Psoas muscle (tissue), 7 donors: ENCODE measurements at regions not wholly inside any gene's neighbourhood (a gene's known extent, or its start where the extent isn't known, plus 50 kb on each side); places are given as distances from the start of the nearest gene placed in this dataset.
A peak's percentile ranks its signal among the peaks of the same experiment; 100 is the strongest.

Experiments
- ATAC-seq, 4 donors: fragments of 200-7000 bp; cut with Tn5 transposase; one replicate each; pipeline ENCODE4 v1.9.1; 2020; ENCODE audit warnings: moderate library complexity in 3 of 4, mild to moderate bottlenecking in 2 of 4
- DNase-seq, 2 donors: peaks; one replicate each; pipeline ENCODE4 v3.0.0-alpha.2; 2020
- H3K27ac ChIP-seq: fragments of 200-600 bp; one replicate; pipeline ENCODE4 v1.8.0; 2022
- H3K27me3 ChIP-seq, 3 donors: fragments of 200-600 bp in 1 of 3; one replicate each; pipeline versions ENCODE4 v1.6.1 to v1.8.0; 2013 to 2022; ENCODE audit warnings: low read length in 2 of 3, mild to moderate bottlenecking in 2 of 3, moderate library complexity in 1 of 3; ENCODE audit not compliant: insufficient read depth in 3 of 3
- H3K36me3 ChIP-seq, 2 donors: fragments of 200-600 bp in 1 of 2; one replicate each; pipeline versions ENCODE4 v1.6.1 to v1.8.0; 2013 to 2022; ENCODE audit warnings: low read depth in 1 of 2, mild to moderate bottlenecking in 1 of 2, moderate library complexity in 1 of 2; ENCODE audit not compliant: insufficient read depth in 1 of 2
- H3K4me1 ChIP-seq: fragments of 200-600 bp; one replicate; pipeline ENCODE4 v1.8.0; 2022
- H3K4me3 ChIP-seq: fragments of 200-600 bp; one replicate; pipeline ENCODE4 v1.8.0; 2022; ENCODE audit warnings: mild to moderate bottlenecking
- H3K9me3 ChIP-seq: fragments of 200-600 bp; one replicate; pipeline ENCODE4 v1.8.0; 2022
- WGBS, 3 donors: extraction: QIAGEN DNeasy Blood & Tissue Kit; methylation state at CpG; one replicate each; pipeline versions ENCODE4 v1.1.6 to v1.1.7; 2013; 5-methylcytosine and 5-hydroxymethylcytosine counted together
- intact Hi-C, 2 donors: fragments of 100-400 bp; cut with DNase I; formaldehyde crosslinking; loops; one replicate each; pipeline versions ENCODE4 v1.11.0 to v1.14.2; 2022
- TF ChIP-seq, protein P1 (sequence below): fragments of 200-600 bp; IDR thresholded peaks from one replicate; pipeline ENCODE4 v1.8.0; 2022; ENCODE audit warnings: antibody characterized with exemption
- donor health status: healthy with polysubstance abuse.
- donor health status: DM: no; HTN: no; CAD: no; lungs with moderate emphysema.
- donor health status: Bipolar disorder and iron deficiency.
- donor health status: healthy.
- donor health status: DM: yes; HTN: yes; CAD: no.
- donor health status: DM: no; HTN: no; CAD: no.
- donor health status: DM: yes; HTN: yes; CAD: no.

DNA sequence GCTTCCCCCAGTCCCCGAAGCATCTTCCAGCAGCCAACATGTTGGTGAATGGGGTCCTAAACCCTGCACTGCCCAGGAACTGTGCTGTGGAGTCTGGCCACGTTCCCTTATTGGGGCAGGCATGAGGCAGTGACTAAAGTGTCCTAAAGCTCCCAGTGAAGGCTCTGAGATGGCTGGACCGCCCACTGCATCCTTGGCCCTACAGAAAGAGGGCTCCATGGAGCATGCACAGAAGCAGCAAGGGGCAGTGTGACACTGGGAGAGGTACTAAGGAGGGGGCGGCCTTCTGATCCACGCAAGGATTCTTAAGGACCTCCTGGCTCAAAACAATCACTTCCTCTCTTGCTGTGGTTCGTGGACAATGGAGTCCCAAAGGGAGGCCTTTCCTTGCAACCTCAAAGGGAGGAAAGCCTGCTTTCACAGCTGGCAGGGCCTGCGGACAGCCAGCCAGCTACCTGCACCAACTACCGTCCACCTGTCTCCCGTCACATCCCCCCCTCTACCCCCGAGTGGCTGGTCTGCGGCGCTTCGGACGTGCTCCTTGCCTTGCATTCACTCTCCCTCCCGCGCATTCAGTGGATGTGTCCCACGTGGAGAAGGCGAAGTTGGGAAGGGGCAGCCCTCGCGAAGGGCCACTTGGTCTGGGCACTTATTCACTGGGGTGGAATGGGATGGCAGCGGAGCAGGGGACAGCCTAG is 63.9 kb upstream of the STARD13 start:
- Histone ChIP-seq H3K4me1 (peaks cover 19% of the 10 kb centered on the region), H3K9me3 (no peaks in the 10 kb centered on the region), H3K4me3 (peak overlapping the region; percentile 84), H3K27me3 (no peaks in the 10 kb centered on the region), H3K36me3 (no peaks in the 10 kb centered on the region), H3K27ac (peak overlapping the region; percentile 70)
- DNase-seq (peak; percentile 18 to 49), ATAC-seq (no peak)
- intact Hi-C loops: no loop called here
- TF ChIP-seq, protein P1, sequence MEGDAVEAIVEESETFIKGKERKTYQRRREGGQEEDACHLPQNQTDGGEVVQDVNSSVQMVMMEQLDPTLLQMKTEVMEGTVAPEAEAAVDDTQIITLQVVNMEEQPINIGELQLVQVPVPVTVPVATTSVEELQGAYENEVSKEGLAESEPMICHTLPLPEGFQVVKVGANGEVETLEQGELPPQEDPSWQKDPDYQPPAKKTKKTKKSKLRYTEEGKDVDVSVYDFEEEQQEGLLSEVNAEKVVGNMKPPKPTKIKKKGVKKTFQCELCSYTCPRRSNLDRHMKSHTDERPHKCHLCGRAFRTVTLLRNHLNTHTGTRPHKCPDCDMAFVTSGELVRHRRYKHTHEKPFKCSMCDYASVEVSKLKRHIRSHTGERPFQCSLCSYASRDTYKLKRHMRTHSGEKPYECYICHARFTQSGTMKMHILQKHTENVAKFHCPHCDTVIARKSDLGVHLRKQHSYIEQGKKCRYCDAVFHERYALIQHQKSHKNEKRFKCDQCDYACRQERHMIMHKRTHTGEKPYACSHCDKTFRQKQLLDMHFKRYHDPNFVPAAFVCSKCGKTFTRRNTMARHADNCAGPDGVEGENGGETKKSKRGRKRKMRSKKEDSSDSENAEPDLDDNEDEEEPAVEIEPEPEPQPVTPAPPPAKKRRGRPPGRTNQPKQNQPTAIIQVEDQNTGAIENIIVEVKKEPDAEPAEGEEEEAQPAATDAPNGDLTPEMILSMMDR: no peak
- 44 to 51% (median 44%) methylated on average over 21 of the region's 21 CpGs for WGBS, 3 donors

GRCh38 chr13:33349986-33350826 is 64.7 kb upstream of the STARD13 start:
- peaks cover 19% of the 10 kb centered on the region for H3K4me1 ChIP-seq
- H3K27me3 ChIP-seq: no peaks in the 10 kb centered on the region
- DNase-seq (peak; percentile 61 to 72), ATAC-seq (peak; percentile 53 to 66 (median 64))
- H3K27ac ChIP-seq: peak overlapping the region; percentile 70
- no peaks in the 10 kb centered on the region for H3K9me3 ChIP-seq
- intact Hi-C loops: loop anchor here in 1 of 2 donors (5.0 kb wide), 2 partner anchors 63 to 192 kb away; partner anchors contain the start of gene STARD13
- TF ChIP-seq, protein P1: no peak
- no peaks in the 10 kb centered on the region for H3K36me3 ChIP-seq
- peak overlapping the region; percentile 84 for H3K4me3 ChIP-seq
- WGBS, 3 donors: 1 to 3% (median 1%) methylated on average over 60 to 83 of the region's 84 CpGs

GRCh38 chr13:33351319-33351718 is 65.8 kb upstream of the STARD13 start:
- H3K36me3 ChIP-seq: no peaks in the 10 kb centered on the region
- DNase-seq: no peak
- no peaks in the 10 kb centered on the region for H3K9me3 ChIP-seq
- H3K4me3 ChIP-seq: no peak overlapping the region
- 53 to 73% (median 57%) methylated on average over 2 of the region's 2 CpGs for WGBS, 3 donors
- peaks cover 22% of the 10 kb centered on the region for H3K4me1 ChIP-seq
- H3K27ac ChIP-seq: no peak overlapping the region
- no peaks in the 10 kb centered on the region for H3K27me3 ChIP-seq
- TF ChIP-seq, protein P1: no peak
- peak in 1 of 4 donors; percentile 39 for ATAC-seq
- intact Hi-C loops: loop anchor here in 1 of 2 donors (5.0 kb wide), 2 partner anchors 64 to 191 kb away; partner anchors contain the start of gene STARD13

- no peak for DNase-seq
- Histone ChIP-seq H3K27ac (peak overlapping the region; percentile 54), H3K27me3 (no peaks in the 10 kb centered on the region), H3K4me3 (no peak overlapping the region), H3K4me1 (peaks cover 22% of the 10 kb centered on the region), H3K9me3 (no peaks in the 10 kb centered on the region), H3K36me3 (no peaks in the 10 kb centered on the region)
- WGBS, 3 donors: 18 to 35% (median 21%) methylated on average over 5 of the region's 5 CpGs
- no peak for ATAC-seq
- TF ChIP-seq, protein P1: no peak
- intact Hi-C loops: loop anchor here in 1 of 2 donors (5.0 kb wide), 2 partner anchors 65 to 190 kb away; partner anchors contain the start of gene STARD13
These were observed 66.5 kb upstream of the STARD13 start for GRCh38 chr13:33352041-33352440.
